ENCODE measurements at regions not wholly inside any gene's neighbourhood (a gene's known extent, or its start where the extent isn't known, plus 50 kb on each side); places are given as distances from the start of the nearest gene placed in this dataset.

GRCh38 chr6:15121443-15121842 lies 124.4 kb upstream of the JARID2 start:
- Histone ChIP-seq H4K5ac (ENCODE audit: insufficient read length, low read depth, low read length) (no peak overlapping the region), H3K79me1 (ENCODE audit: insufficient read depth, low read depth, low read length, poor library complexity, severe bottlenecking) (no peaks in the 10 kb centered on the region), H2BK5ac (ENCODE audit: insufficient read length, low read length) (no peak overlapping the region), H3K79me2 (ENCODE audit: insufficient read depth, low read length) (no peaks in the 10 kb centered on the region), H3T11ph (ENCODE audit: low read length) (no peak overlapping the region), H3K18ac (ENCODE audit: insufficient read length, low read depth, low read length) (no peak overlapping the region), H2BK12ac (ENCODE audit: insufficient read length, low read depth, low read length) (no peak overlapping the region), H2BK20ac (ENCODE audit: low read depth, low read length, poor library complexity, severe bottlenecking) (no peak overlapping the region), H3K56ac (ENCODE audit: insufficient read length, low read depth, low read length) (no peak overlapping the region), H3K23ac (ENCODE audit: insufficient read length, low read depth, low read length) (no peak overlapping the region), H3K4me2 (ENCODE audit: insufficient read depth, insufficient read length, low read length) (no peak overlapping the region), H2BK15ac (ENCODE audit: low read depth, low read length) (no peak overlapping the region), H3K9me3 (ENCODE audit: control insufficient read depth, low read depth, low read length) (no peaks in the 10 kb centered on the region), H3K9ac (ENCODE audit: extremely low read depth, insufficient read length, low read length) (no peak overlapping the region), H2BK120ac (ENCODE audit: low read depth, low read length, poor library complexity, severe bottlenecking) (no peak overlapping the region), H3K27me3 (ENCODE audit: insufficient read depth, low read length) (no peaks in the 10 kb centered on the region), H2AK5ac (ENCODE audit: insufficient read length, low read length) (no peak overlapping the region), H2AFZ (ENCODE audit: low read length) (no peak overlapping the region), H3K4ac (ENCODE audit: low read depth, low read length) (no peak overlapping the region), H4K20me1 (ENCODE audit: control insufficient read depth, insufficient read depth, insufficient read length) (no peaks in the 10 kb centered on the region), H3K14ac (ENCODE audit: insufficient read depth, low read length) (no peak overlapping the region), H3K4me1 (ENCODE audit: insufficient read depth, low read length) (no peaks in the 10 kb centered on the region), H4K8ac (replicated peaks; ENCODE audit: insufficient read length, low read depth, low read length) (no peak overlapping the region), H3K23me2 (ENCODE audit: insufficient read length, low read depth, low read length, poor library complexity, severe bottlenecking) (no peaks in the 10 kb centered on the region), H3K27ac (ENCODE audit: insufficient read length, low read depth, low read length) (no peak overlapping the region), H4K91ac (ENCODE audit: insufficient read length, low read depth, low read length) (no peak overlapping the region)
- Mint-ChIP-seq H3K4me1 (peaks cover 4 to 5% of the 10 kb centered on the region in 2 experiments; a peak in 2 of 4 replicates), H3K36me3 (ENCODE audit: insufficient read depth in 1 of 3, low read depth in 3 of 3) (no peaks in the 10 kb centered on the region; a peak in 1 of 7 replicates), H3K27me3 (ENCODE audit: low read depth) (no peaks in the 10 kb centered on the region; the same call in 1 of the 2 replicates), H3K9me3 (no peaks in the 10 kb centered on the region; a peak in 1 of 5 replicates), H3K27ac (no peak overlapping the region), H3K4me3 (no peak overlapping the region)
- no CpG with 5 or more reads among the region's 1 CpG for WGBS (ENCODE audit: extremely low coverage, insufficient read length, low lambda C conversion rate)
- TF ChIP-seq CTCF (conservative IDR thresholded peaks at IDR 0.05), result no peak
- no peak for DNase-seq
